ENCODE measurements at regions not wholly inside any gene's neighbourhood (a gene's known extent, or its start where the extent isn't known, plus 50 kb on each side); places are given as distances from the start of the nearest gene placed in this dataset.

- FAIRE-seq (no peak), ATAC-seq (no peak), DNase-seq (ENCODE audit: low read depth, low spot score) (no peak)
- no peaks in the 10 kb centered on the region; the same call in 2 of the 3 replicates for H3K9me3 ChIP-seq (replicated peaks; ENCODE audit: control insufficient read depth, insufficient read depth, low read length)
- ChIA-PET RAD21 (ENCODE audit: unreplicated experiment) (no interaction called here), SMC1A (ENCODE audit: uncharacterized antibody, unreplicated experiment) (no interaction called here), POLR2A (no interaction called here), CTCF (interaction anchor here (0.7 kb wide), 1 partner anchor 575 kb away, joined by 3 read pairs; no protein-coding TSS in a partner anchor)
- no peaks in the 10 kb centered on the region for H3K4me1 ChIP-seq (ENCODE audit: control insufficient read depth, insufficient read depth, low read length)
- H2AFZ ChIP-seq (ENCODE audit: control insufficient read depth, low read depth, low read length), result no peak overlapping the region
- 33% methylated on average over 2 of the region's 2 CpGs for WGBS (ENCODE audit: insufficient coverage, insufficient replicate concordance, low lambda C conversion rate, missing lambda C conversion rate)
- in situ Hi-C loops (cut with MboI), result no loop called here
- H3K4me3 ChIP-seq, result no peak overlapping the region
- TF ChIP-seq ELK1 (IDR thresholded peaks at IDR 0.05; ENCODE audit: low read depth, low read length), result no peak
- TF ChIP-seq, protein P1, sequence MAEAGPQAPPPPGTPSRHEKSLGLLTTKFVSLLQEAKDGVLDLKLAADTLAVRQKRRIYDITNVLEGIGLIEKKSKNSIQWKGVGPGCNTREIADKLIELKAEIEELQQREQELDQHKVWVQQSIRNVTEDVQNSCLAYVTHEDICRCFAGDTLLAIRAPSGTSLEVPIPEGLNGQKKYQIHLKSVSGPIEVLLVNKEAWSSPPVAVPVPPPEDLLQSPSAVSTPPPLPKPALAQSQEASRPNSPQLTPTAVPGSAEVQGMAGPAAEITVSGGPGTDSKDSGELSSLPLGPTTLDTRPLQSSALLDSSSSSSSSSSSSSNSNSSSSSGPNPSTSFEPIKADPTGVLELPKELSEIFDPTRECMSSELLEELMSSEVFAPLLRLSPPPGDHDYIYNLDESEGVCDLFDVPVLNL (IDR thresholded peaks at IDR 0.05; ENCODE audit: low read depth, low read length), result no peak
- TF ChIP-seq NBN (IDR thresholded peaks at IDR 0.05), result no peak
- no peak for TF ChIP-seq CHD1 (IDR thresholded peaks at IDR 0.05; ENCODE audit: low read depth, low read length)
- no peak for TF ChIP-seq BRCA1 (IDR thresholded peaks at IDR 0.05; ENCODE audit: low read depth, low read length)
- TF ChIP-seq ZNF24 (IDR thresholded peaks at IDR 0.05), result no peak
- no peak for TF ChIP-seq MXI1 (IDR thresholded peaks at IDR 0.05; ENCODE audit: low read depth, low read length)
- no peak for TF ChIP-seq LARP7 (IDR thresholded peaks at IDR 0.05)
- TF ChIP-seq RBBP5 (conservative IDR thresholded peaks at IDR 0.05), result no peak
- TF ChIP-seq RB1 (IDR thresholded peaks at IDR 0.05; ENCODE audit: borderline replicate concordance), result no peak
- TF ChIP-seq BHLHE40 (IDR thresholded peaks at IDR 0.05; ENCODE audit: borderline replicate concordance in 1 of 2, low read depth in 2 of 2, low read length in 1 of 2), result no peak
- TF ChIP-seq STAT3 (IDR thresholded peaks at IDR 0.05; ENCODE audit: low read depth, low read length), result no peak
- TF ChIP-seq REST (IDR thresholded peaks at IDR 0.05; ENCODE audit: low read depth, low read length), result no peak
- H3K79me2 ChIP-seq (ENCODE audit: control insufficient read depth, insufficient read depth, low read length), result no peaks in the 10 kb centered on the region
- H3K4me2 ChIP-seq (ENCODE audit: control insufficient read depth, insufficient read depth), result no peak overlapping the region
- H4K20me1 ChIP-seq (ENCODE audit: control insufficient read depth, insufficient read depth), result no peaks in the 10 kb centered on the region
- intact Hi-C loops (cut with micrococcal nuclease; ENCODE audit: unreplicated experiment), result no loop called here
- no peaks in the 10 kb centered on the region for H3K27me3 ChIP-seq (replicated peaks in 1 of 2; ENCODE audit: control insufficient read depth in 2 of 2, insufficient read depth in 2 of 2, low read length in 1 of 2)
- no peaks in the 10 kb centered on the region for H3K36me3 ChIP-seq (ENCODE audit: control insufficient read depth in 2 of 2, insufficient read depth in 2 of 2, low read length in 1 of 2)
- no peak overlapping the region for H3K9ac ChIP-seq (ENCODE audit: control insufficient read depth, insufficient read depth, low read length)
- H3K27ac ChIP-seq (ENCODE audit: control insufficient read depth, insufficient read depth), result no peak overlapping the region
- no TSS peak for BruUV-seq (replicated peaks)
Observed at GRCh38 chr16:64626776-64627175, 495.1 kb downstream of the CDH11 start.
